ENCODE measurements at regions not wholly inside any gene's neighbourhood (a gene's known extent, or its start where the extent isn't known, plus 50 kb on each side); places are given as distances from the start of the nearest gene placed in this dataset.

DNA sequence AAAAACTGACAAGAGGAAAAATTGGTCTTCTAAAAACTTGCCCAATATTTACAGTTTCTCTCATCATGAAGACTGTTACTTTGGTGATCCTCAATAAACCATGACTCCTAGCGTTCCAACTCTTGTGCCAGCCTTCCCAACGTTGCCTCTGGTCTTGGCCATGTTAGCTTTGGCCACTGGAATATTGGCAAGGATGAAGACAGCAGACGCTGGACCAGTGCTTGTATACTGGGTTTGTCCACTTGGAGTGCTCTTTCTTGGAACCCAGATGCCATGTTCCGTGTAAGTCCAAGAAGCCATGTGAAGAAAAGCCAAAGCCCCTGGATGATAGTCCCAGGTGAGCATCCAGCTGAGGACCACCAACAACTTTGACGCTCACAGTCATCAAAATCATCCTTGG, 379.6 kb downstream of the NUAK1 start:
- TF ChIP-seq, protein P1, sequence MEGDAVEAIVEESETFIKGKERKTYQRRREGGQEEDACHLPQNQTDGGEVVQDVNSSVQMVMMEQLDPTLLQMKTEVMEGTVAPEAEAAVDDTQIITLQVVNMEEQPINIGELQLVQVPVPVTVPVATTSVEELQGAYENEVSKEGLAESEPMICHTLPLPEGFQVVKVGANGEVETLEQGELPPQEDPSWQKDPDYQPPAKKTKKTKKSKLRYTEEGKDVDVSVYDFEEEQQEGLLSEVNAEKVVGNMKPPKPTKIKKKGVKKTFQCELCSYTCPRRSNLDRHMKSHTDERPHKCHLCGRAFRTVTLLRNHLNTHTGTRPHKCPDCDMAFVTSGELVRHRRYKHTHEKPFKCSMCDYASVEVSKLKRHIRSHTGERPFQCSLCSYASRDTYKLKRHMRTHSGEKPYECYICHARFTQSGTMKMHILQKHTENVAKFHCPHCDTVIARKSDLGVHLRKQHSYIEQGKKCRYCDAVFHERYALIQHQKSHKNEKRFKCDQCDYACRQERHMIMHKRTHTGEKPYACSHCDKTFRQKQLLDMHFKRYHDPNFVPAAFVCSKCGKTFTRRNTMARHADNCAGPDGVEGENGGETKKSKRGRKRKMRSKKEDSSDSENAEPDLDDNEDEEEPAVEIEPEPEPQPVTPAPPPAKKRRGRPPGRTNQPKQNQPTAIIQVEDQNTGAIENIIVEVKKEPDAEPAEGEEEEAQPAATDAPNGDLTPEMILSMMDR (IDR thresholded peaks at IDR 0.05; ENCODE audit: insufficient read depth, low read depth, low read length) = no peak
- H3K4me3 ChIP-seq (ENCODE audit: low read depth, low read length) = no peak overlapping the region
- DNase-seq (ENCODE audit: low read depth) = no peak

DNA sequence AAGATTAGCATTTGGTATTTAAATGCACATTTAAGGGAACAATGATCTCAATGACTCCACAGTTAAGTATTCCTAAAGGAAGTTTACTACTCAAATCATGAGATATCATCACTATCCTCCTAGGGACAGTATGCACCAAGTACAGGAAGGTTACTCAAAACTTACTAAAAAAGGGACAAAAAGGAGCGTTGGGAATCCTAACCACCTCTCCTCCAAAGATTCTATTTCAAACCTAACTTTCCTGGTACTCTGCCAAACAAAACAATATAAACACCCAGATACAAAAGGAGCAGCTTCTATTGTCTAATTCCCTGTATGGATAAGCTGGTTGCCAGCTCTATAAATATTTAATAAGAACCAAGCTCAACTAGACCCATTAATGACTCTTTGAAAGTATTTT, 377.7 kb downstream of the NUAK1 start:
- no peak overlapping the region for H3K4me3 ChIP-seq (ENCODE audit: low read depth, low read length)
- no peak for DNase-seq (ENCODE audit: low read depth)
- TF ChIP-seq, protein P1 (IDR thresholded peaks at IDR 0.05; ENCODE audit: insufficient read depth, low read depth, low read length) = no peak

DNA sequence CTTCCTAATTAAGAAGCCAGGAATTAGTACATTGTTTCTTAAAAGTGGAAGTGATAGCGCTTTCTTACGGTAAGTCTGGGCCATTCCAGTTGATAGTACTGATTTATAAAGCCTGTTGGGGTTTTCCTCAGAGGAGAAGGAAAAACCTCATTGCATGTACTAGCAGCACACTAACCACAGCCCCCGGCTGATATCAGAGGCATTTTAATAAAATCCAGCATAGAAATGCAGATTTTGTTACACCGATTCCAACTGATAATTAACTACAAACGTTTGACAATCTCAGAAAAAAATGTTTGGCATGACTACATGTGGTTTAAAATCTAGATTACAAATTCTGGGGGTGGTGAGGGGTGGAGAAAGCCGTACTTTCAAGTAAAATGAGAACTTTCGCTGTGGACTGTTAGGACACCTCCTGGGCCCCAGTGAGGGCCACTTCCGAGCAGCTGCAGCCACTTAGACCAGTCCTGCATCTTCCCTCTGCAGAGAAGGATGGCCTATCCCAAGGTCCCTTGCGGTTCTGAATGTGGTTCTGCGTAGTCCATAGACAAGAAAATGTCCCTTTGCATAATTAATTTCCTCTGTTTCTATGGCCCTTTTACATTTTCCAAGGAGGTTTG, 374.4 kb downstream of the NUAK1 start:
- TF ChIP-seq, protein P1 (IDR thresholded peaks at IDR 0.05; ENCODE audit: insufficient read depth, low read depth, low read length) = no peak
- H3K4me3 ChIP-seq (ENCODE audit: low read depth, low read length) = no peak overlapping the region
- no peak for DNase-seq (ENCODE audit: low read depth)

DNA sequence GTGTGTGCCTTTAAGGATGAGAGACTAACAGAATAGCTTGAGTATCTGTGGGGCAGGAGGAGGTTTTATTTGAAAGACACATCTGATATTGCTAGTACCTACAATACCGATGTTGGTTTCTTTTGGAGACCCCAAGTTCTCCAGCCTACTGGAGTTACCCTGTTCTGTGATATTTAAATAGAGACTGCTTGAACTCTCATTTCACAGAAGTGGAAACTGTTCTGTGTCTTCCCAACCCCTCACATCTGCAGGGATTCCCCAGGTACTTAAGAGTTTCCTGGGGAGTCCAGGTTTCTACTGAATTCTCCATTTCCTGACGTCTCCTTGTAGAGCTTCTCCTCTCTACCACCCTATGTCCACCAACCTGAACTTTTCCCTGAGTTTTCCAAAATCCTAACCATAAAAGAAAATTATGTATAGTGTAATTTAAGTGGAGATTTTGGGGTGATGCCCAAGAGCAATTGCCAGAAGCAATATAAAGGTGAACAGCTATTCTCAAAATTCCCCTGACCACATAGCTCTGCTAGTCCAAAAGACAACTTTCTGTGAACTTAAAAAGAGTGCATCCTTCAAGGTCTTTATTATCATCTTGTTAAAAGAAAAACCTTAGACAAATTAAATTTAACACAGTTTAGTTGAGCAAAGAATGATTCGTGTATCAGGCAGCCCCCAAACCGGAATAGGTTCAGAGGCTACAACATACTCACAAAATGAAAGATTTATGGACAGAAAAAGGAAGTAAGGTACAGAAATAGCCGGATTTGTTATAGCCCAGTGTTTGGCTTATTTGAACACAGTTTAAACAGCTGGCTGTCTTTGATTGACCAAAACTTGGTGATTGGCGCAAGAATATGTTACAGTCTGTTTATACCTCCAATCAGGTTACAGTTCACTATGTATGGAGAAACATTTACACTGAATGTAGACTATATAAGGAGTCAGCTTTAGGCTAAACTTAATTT, 373.4 kb downstream of the NUAK1 start:
- no peak overlapping the region for H3K4me3 ChIP-seq (ENCODE audit: low read depth, low read length)
- DNase-seq (ENCODE audit: low read depth) = no peak
- TF ChIP-seq, protein P1 (IDR thresholded peaks at IDR 0.05; ENCODE audit: insufficient read depth, low read depth, low read length) = no peak

DNA sequence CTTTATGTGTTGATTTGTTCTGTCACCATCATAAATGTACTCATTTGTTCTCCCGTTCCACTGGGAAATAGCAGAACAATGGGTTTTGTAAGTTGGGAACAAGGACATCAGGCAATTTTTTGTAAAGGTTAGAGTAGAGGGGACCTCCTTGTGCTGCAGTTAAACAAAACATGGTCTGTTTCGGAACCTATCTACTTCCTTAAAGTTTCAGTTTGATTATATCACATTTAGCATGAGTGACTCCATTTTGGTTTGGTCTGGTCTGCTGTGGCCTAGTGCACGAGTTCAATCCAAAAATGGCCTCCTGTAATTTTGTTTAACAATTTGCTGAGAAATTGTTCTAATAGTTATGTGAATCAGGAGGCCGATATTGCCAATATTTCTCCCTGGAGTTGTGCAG, 372.7 kb downstream of the NUAK1 start:
- TF ChIP-seq, protein P1 (IDR thresholded peaks at IDR 0.05; ENCODE audit: insufficient read depth, low read depth, low read length) = no peak
- no peak for DNase-seq (ENCODE audit: low read depth)
- no peak overlapping the region for H3K4me3 ChIP-seq (ENCODE audit: low read depth, low read length)

DNA sequence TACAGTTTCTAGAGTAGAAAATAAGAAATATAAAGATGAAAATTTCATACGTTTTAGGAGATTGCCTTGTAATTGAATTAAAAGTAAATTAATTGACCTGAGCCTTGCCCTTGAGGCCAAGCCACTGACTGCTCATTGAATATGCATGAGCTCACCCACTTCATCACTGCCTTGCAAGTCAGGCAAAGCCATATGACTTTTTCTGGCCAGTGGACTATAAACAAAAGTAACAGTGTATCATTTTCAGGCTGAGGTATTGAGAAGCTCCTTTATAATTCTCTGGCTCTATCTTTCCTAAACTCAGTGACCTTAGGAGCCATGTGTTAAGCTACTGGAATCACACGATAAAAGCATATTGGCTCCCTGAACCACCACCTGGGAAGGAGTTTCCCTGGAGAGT, 369.3 kb downstream of the NUAK1 start:
- TF ChIP-seq, protein P1 (IDR thresholded peaks at IDR 0.05; ENCODE audit: insufficient read depth, low read depth, low read length) = no peak
- no peak overlapping the region for H3K4me3 ChIP-seq (ENCODE audit: low read depth, low read length)
- peak; percentile 17 for DNase-seq (ENCODE audit: low read depth)

Measured in fibroblast of villous mesenchyme (primary cell).